GM10266 (cell line): ENCODE measurements at regions not wholly inside any gene's neighbourhood (a gene's known extent, or its start where the extent isn't known, plus 50 kb on each side); places are given as distances from the start of the nearest gene placed in this dataset.

Experiments
- DNase-seq: peaks from one replicate; pipeline ENCODE4 v3.0.0; 2012; ENCODE audit errors: extremely low spot score
- CTCF ChIP-seq: IDR thresholded peaks from 2 replicates; pipeline ENCODE4 v1.5.1; 2012; ENCODE audit warnings: mild to moderate bottlenecking, low read depth; ENCODE audit not compliant: control insufficient read depth, insufficient read depth; ENCODE audit errors: missing control alignments

DNA sequence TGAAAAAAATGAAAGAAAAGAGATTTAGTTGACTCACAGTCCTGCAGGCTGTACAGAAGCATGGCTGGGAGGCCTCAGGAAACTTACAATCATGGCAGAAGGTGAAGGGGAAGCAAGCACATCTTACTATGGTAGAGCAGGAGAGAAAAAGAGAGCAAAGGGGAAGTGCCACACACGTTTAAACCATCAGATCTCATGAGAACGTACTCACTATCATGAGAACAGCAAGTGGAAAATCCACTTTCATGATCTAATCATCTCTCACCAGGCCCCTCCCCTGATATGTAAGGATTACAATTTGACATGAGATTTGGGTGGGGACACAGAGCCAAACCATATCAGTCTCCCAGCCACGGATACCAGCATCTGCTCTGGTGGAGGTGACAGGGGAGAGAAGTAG lies 50.8 kb upstream of the CPOX start:
- TF ChIP-seq CTCF: no peak
- no peak for DNase-seq

DNA sequence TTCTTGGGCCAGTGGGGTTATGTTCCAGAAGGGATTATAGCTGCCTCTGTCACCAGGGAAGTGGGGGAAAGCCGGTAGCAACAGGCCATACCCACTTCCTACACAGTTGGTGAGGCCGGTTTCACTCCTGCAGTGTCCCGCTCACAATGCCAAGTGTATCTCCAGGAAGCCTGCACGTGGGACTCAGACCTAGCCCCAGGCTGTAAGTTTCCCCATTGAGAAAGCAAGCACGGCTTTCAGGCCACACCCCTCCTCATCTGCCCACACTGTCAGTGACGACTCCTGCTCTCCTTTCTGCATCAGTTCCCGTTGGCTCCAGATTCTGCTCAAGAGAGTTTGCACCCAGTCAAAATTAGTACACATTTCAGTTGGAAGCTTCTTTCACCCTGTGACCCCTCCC lies 51.6 kb upstream of the CPOX start:
- TF ChIP-seq CTCF: no peak
- DNase-seq: no peak

GRCh38 chr3:98646680-98647079 lies 53.3 kb upstream of the CPOX start:
- DNase-seq: no peak
- TF ChIP-seq CTCF: no peak

DNA sequence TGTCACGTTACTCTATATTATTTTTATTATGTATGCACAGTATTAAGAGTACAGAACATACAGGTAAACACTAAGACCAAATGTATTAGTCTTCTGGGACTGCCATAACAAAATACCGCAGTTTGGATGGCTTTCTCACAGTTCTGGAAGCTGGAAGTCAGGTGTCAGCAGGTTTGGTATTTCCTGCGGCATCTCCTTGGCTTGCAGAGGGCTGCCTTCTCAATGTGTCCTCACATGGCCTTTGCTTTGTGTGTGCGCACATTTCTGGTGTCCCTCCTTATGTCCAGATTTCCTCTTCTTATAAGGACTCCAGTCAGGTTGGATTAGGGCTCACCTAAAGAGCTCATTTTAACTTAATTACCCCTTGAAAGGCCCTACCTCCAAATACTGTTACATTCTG lies 53.8 kb upstream of the CPOX start:
- no peak for DNase-seq
- no peak for TF ChIP-seq CTCF

DNA sequence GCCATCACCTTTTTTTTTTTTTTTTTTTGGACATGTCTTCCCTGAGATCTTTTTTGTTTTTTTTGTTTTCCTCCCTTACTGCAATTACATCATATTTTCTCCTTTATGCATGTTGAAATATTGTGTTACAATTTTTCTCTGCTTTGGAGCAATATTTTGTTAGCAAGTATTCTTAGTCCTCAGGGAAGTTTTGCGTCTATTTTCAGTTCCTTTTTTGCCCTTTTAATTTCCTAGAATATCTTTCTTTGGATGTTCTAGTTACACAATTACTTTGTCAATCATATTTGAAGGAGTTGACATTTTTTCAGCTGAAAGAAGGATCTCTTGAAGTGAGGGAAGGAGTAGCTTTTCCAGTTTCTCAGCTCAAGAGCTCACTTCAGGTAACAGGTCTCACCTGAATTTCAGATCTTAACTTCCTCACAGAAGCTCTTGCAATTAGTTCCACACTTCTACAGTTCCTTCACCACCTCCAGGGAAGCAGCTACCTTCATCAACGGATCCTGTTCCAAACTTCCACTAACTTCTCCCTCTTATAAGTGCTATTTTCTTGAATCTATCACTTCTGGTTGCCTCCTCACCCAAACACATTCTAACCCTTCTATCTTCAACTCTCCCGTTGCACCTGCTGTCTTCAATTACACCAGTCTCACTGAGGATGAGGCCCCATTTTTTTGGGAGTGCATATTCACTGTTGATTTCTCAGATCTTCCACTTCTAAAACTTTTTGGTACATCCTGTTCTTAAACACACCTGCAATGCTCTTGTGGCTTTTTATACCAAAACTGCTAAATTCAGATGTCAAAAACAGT lies 57.8 kb upstream of the CPOX start:
- DNase-seq: no peak
- no peak for TF ChIP-seq CTCF

- TF ChIP-seq CTCF: no peak
- DNase-seq: no peak
Observed at GRCh38 chr3:98651780-98652077, 58.3 kb upstream of the CPOX start.

GRCh38 chr3:98655666-98656065 lies 62.3 kb upstream of the CPOX start:
- DNase-seq: no peak
- no peak for TF ChIP-seq CTCF
